ENCODE measurements at regions not wholly inside any gene's neighbourhood (a gene's known extent, or its start where the extent isn't known, plus 50 kb on each side); places are given as distances from the start of the nearest gene placed in this dataset.

- DNase-seq (ENCODE audit: low read depth in 2 of 2), result no peak
These were observed 77.4 kb upstream of the WNT7B start for GRCh38 chr22:46054091-46055073.

- DNase-seq (ENCODE audit: low read depth in 2 of 2), result no peak
These were observed 78.4 kb upstream of the WNT7B start for GRCh38 chr22:46055181-46055875.

- DNase-seq (ENCODE audit: low read depth in 2 of 2), result no peak
These were observed 79.1 kb upstream of the WNT7B start for GRCh38 chr22:46055911-46056545.

- no peak for DNase-seq (ENCODE audit: low read depth in 2 of 2)
These were observed 79.7 kb upstream of the WNT7B start for GRCh38 chr22:46056546-46057245.

GRCh38 chr22:46057246-46058090 lies 80.5 kb upstream of the WNT7B start:
- DNase-seq (ENCODE audit: low read depth in 2 of 2), result no peak

GRCh38 chr22:46058091-46058420 lies 81.1 kb upstream of the WNT7B start:
- no peak for DNase-seq (ENCODE audit: low read depth in 2 of 2)

- DNase-seq (ENCODE audit: low read depth in 2 of 2), result no peak
These were observed 81.9 kb upstream of the WNT7B start for GRCh38 chr22:46058591-46059519.

- DNase-seq (ENCODE audit: low read depth in 2 of 2), result no peak
These were observed 83.5 kb upstream of the WNT7B start for GRCh38 chr22:46060292-46061123.

GRCh38 chr22:46061124-46061500 lies 84.2 kb upstream of the WNT7B start:
- DNase-seq (ENCODE audit: low read depth in 2 of 2), result no peak

GRCh38 chr22:46061501-46062231 lies 84.7 kb upstream of the WNT7B start:
- DNase-seq (ENCODE audit: low read depth in 2 of 2), result no peak

GRCh38 chr22:46062232-46062615 lies 85.3 kb upstream of the WNT7B start:
- no peak for DNase-seq (ENCODE audit: low read depth in 2 of 2)

GRCh38 chr22:46062971-46063631 lies 86.1 kb upstream of the WNT7B start:
- DNase-seq (ENCODE audit: low read depth in 2 of 2), result no peak

- no peak for DNase-seq (ENCODE audit: low read depth in 2 of 2)
These were observed 86.5 kb upstream of the PPARA start for GRCh38 chr22:46063846-46064227.

GRCh38 chr22:46064228-46064965 lies 85.9 kb upstream of the PPARA start:
- DNase-seq (ENCODE audit: low read depth in 2 of 2), result no peak

GRCh38 chr22:46064966-46065666 lies 85.2 kb upstream of the PPARA start:
- DNase-seq (ENCODE audit: low read depth in 2 of 2), result no peak

GRCh38 chr22:46065691-46066454 lies 84.5 kb upstream of the PPARA start:
- no peak for DNase-seq (ENCODE audit: low read depth in 2 of 2)
